B cell (primary cell): ENCODE measurements at regions not wholly inside any gene's neighbourhood (a gene's known extent, or its start where the extent isn't known, plus 50 kb on each side); places are given as distances from the start of the nearest gene placed in this dataset.

ENCODE experiments used
- ATAC-seq: fragments of 200-7000 bp; cut with Tn5 transposase; one replicate; pipeline ENCODE4 v1.10.0; 2021; ENCODE audit warnings: low read depth, mild to moderate bottlenecking, moderate number of reproducible peaks, moderate library complexity
- CTCF ChIA-PET: fragments of 350-600 bp; sonication (Branson Sonifier 250); formaldehyde crosslinking; loops from one replicate; lab custom pipeline; 2021; ENCODE audit warnings: antibody characterized with exemption, inconsistent platforms; lab: Charles Lee
- POLR2A ChIA-PET: fragments of 350-600 bp; sonication (Branson Sonifier 250); formaldehyde crosslinking; loops from one replicate; lab custom pipeline; 2021; ENCODE audit warnings: antibody characterized with exemption; lab: Charles Lee
- DNase-seq: peaks from one replicate; pipeline ENCODE4 v3.0.0; 2013
- H2AFZ ChIP-seq: 2 replicates; pipeline ENCODE4 v1.6.1; 2012; ENCODE audit warnings: mild to moderate bottlenecking, low read depth, low read length; ENCODE audit not compliant: insufficient read depth, poor library complexity, severe bottlenecking
- H3K27ac ChIP-seq, 2 donors: 1 replicate in 1 of 2; 2 replicates in 1 of 2; pipeline ENCODE4 v1.5.1; 2012 to 2013; ENCODE audit warnings: low read length in 2 of 2, mild to moderate bottlenecking in 2 of 2, moderate library complexity in 1 of 2
- H3K27me3 ChIP-seq, 4 experiments: fragments of 200-600 bp in 1 of 4; sonication (generic) in 1 of 4; replicated peaks in 1 of 4; 1 replicate in 2 of 4; 2 replicates in 2 of 4; pipeline versions ENCODE4 v1.6.1 to v1.7.0; 2013 to 2016; ENCODE audit warnings: low read length in 3 of 4, mild to moderate bottlenecking in 2 of 4, mixed read lengths in 1 of 4, moderate library complexity in 1 of 4; ENCODE audit not compliant: insufficient read depth in 4 of 4, control insufficient read depth in 3 of 4; ENCODE audit errors: control extremely low read depth in 1 of 4
- H3K36me3 ChIP-seq, 2 experiments: replicated peaks in 1 of 2; 1 replicate in 1 of 2; 2 replicates in 1 of 2; pipeline versions ENCODE4 v1.6.1 to v1.7.1; 2013; ENCODE audit warnings: low read length in 1 of 2; ENCODE audit not compliant: insufficient read depth in 2 of 2, control insufficient read depth in 1 of 2; ENCODE audit errors: control extremely low read depth in 1 of 2, extremely low read depth in 1 of 2
- H3K4me1 ChIP-seq, 2 donors: fragments of 200-600 bp in 1 of 2; sonication (generic) in 1 of 2; 1 replicate in 1 of 2; 2 replicates in 1 of 2; pipeline versions ENCODE4 v1.5.1 to v1.6.1; 2013 to 2017; ENCODE audit warnings: low read length in 2 of 2; ENCODE audit not compliant: control insufficient read depth in 2 of 2, insufficient read depth in 2 of 2
- H3K4me2 ChIP-seq: replicated peaks from 2 replicates; pipeline ENCODE3; 2012; ENCODE audit warnings: mild to moderate bottlenecking, low read depth, low read length; ENCODE audit not compliant: poor library complexity, severe bottlenecking
- H3K4me3 ChIP-seq, 5 experiments: fragments of 200-600 bp in 1 of 5; sonication (generic) in 1 of 5; 1 replicate in 3 of 5; 2 replicates in 2 of 5; pipeline versions ENCODE4 v1.5.1 to v1.7.0; 2011 to 2016; ENCODE audit warnings: low read length in 4 of 5, mild to moderate bottlenecking in 4 of 5, low read depth in 2 of 5, control low read depth in 1 of 5, moderate library complexity in 1 of 5; ENCODE audit not compliant: insufficient read depth in 1 of 5; ENCODE audit errors: control extremely low read depth in 1 of 5, extremely low read depth in 1 of 5
- H3K79me2 ChIP-seq: fragments of 200-600 bp; sonication (generic); one replicate; pipeline ENCODE4 v1.6.0; 2016; ENCODE audit warnings: low read length; ENCODE audit not compliant: control insufficient read depth, insufficient read depth
- H3K9ac ChIP-seq: fragments of 200-600 bp; sonication (generic); 2 replicates; pipeline ENCODE4 v1.6.1; 2017; ENCODE audit warnings: mild to moderate bottlenecking, low read length, moderate library complexity
- H3K9me3 ChIP-seq, 3 donors: one replicate each; pipeline versions ENCODE4 v1.6.1 to v1.7.1; 2013; ENCODE audit warnings: low read length in 2 of 3; ENCODE audit not compliant: control insufficient read depth in 2 of 3, insufficient read depth in 1 of 3; ENCODE audit errors: control extremely low read depth in 1 of 3
- H4K20me1 ChIP-seq: 2 replicates; pipeline ENCODE4 v1.6.0; 2012; ENCODE audit warnings: mild to moderate bottlenecking, low read length; ENCODE audit not compliant: insufficient read depth, control insufficient read depth, poor library complexity, severe bottlenecking
- H3K27ac Mint-ChIP-seq: one replicate; pipeline ENCODE4 v1.8.0; 2021; ENCODE audit warnings: mixed read lengths
- H3K27me3 Mint-ChIP-seq: one replicate; pipeline ENCODE4 v1.8.0; 2021; ENCODE audit warnings: mixed read lengths
- H3K4me1 Mint-ChIP-seq: one replicate; pipeline ENCODE4 v1.8.0; 2021; ENCODE audit warnings: mixed read lengths
- H3K4me3 Mint-ChIP-seq: one replicate; pipeline ENCODE4 v1.8.0; 2021; ENCODE audit warnings: mixed read lengths
- H3K9me3 Mint-ChIP-seq: one replicate; pipeline ENCODE4 v1.8.0; 2022; ENCODE audit warnings: mixed read lengths; ENCODE audit not compliant: insufficient read depth
- EZH2 ChIP-seq: IDR thresholded peaks from 2 replicates; pipeline ENCODE4 v1.6.1; 2012; ENCODE audit warnings: borderline replicate concordance, low read depth, mild to moderate bottlenecking, moderate library complexity, low read length; ENCODE audit not compliant: insufficient read depth, poor library complexity, severe bottlenecking
- WGBS: methylation state at CpG from one replicate; pipeline ENCODE4 v1.1.5; 2013; ENCODE audit warnings: missing lambda C conversion rate; ENCODE audit not compliant: insufficient coverage; 5-methylcytosine and 5-hydroxymethylcytosine counted together
- intact Hi-C: fragments of 100-400 bp; cut with micrococcal nuclease; formaldehyde crosslinking; loops from one replicate; pipeline ENCODE4 v1.10.0; 2022
- TF ChIP-seq, protein P1 (sequence below): fragments of 200-600 bp; IDR thresholded peaks from one replicate; pipeline ENCODE4 v1.8.0; 2022; ENCODE audit warnings: antibody characterized with exemption, mild to moderate bottlenecking

GRCh38 chr6:169935861-169936260 lies 184.4 kb downstream of the ERMARD start:
- no peak overlapping the region for H3K4me3 Mint-ChIP-seq
- ChIA-PET CTCF (no interaction called here), POLR2A (interaction anchor here (0.6 kb wide), 1 partner anchor 478 kb away, joined by 5 read pairs; no protein-coding TSS in a partner anchor)
- H3K9me3 Mint-ChIP-seq = no peaks in the 10 kb centered on the region
- H3K27ac Mint-ChIP-seq = no peak overlapping the region
- WGBS = 90% methylated on average over 8 of the region's 8 CpGs
- Histone ChIP-seq H3K9ac (no peak overlapping the region), H3K36me3 (no peaks in the 10 kb centered on the region), H3K79me2 (no peaks in the 10 kb centered on the region), H3K4me2 (no peak overlapping the region), H2AFZ (no peak overlapping the region), H3K4me1 (no peaks in the 10 kb centered on the region), H3K27me3 (peaks cover 0 to 3% (median 0%) of the 10 kb centered on the region in 4 experiments), H3K9me3 (no peaks in the 10 kb centered on the region), H4K20me1 (no peaks in the 10 kb centered on the region), H3K27ac (no peak overlapping the region), H3K4me3 (no peak overlapping the region)
- DNase-seq (no peak), ATAC-seq (no peak)
- peaks cover 11% of the 10 kb centered on the region for H3K27me3 Mint-ChIP-seq
- no peak for TF ChIP-seq EZH2
- TF ChIP-seq, protein P1, sequence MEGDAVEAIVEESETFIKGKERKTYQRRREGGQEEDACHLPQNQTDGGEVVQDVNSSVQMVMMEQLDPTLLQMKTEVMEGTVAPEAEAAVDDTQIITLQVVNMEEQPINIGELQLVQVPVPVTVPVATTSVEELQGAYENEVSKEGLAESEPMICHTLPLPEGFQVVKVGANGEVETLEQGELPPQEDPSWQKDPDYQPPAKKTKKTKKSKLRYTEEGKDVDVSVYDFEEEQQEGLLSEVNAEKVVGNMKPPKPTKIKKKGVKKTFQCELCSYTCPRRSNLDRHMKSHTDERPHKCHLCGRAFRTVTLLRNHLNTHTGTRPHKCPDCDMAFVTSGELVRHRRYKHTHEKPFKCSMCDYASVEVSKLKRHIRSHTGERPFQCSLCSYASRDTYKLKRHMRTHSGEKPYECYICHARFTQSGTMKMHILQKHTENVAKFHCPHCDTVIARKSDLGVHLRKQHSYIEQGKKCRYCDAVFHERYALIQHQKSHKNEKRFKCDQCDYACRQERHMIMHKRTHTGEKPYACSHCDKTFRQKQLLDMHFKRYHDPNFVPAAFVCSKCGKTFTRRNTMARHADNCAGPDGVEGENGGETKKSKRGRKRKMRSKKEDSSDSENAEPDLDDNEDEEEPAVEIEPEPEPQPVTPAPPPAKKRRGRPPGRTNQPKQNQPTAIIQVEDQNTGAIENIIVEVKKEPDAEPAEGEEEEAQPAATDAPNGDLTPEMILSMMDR = no peak
- intact Hi-C loops = no loop called here
- H3K4me1 Mint-ChIP-seq = no peaks in the 10 kb centered on the region

DNA sequence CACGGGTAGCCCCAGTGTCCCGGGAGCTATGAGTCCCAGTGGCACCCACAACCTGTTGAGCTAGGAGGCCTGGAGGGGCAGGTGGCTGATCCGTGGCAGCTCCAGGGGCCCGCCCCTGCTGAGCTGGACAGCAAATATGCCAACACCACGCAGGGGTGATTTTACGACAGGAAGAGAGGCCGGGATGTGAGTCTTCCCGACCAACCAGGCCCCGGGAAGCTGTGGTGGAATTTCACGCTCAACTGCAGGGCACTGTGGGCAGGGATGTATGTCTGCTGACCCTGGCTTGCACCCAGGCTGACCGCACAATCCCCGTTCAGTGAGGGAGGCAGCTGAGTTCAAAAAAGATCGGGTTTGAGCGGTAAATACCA lies 183.9 kb downstream of the ERMARD start:
- intact Hi-C loops = no loop called here
- Histone ChIP-seq H3K36me3 (no peaks in the 10 kb centered on the region), H3K9ac (no peak overlapping the region), H3K27me3 (peaks cover 0 to 3% (median 0%) of the 10 kb centered on the region in 4 experiments), H4K20me1 (no peaks in the 10 kb centered on the region), H3K27ac (no peak overlapping the region), H2AFZ (no peak overlapping the region), H3K4me3 (no peak overlapping the region), H3K9me3 (no peaks in the 10 kb centered on the region), H3K79me2 (no peaks in the 10 kb centered on the region), H3K4me2 (no peak overlapping the region), H3K4me1 (no peaks in the 10 kb centered on the region)
- no peak for DNase-seq
- 93% methylated on average over 14 of the region's 14 CpGs for WGBS
- ChIA-PET CTCF (no interaction called here), POLR2A (no interaction called here)
- no peak for ATAC-seq
- Mint-ChIP-seq H3K9me3 (no peaks in the 10 kb centered on the region), H3K27ac (no peak overlapping the region), H3K4me1 (no peaks in the 10 kb centered on the region), H3K4me3 (no peak overlapping the region), H3K27me3 (peaks cover 11% of the 10 kb centered on the region)
- TF ChIP-seq, protein P1 = no peak
- TF ChIP-seq EZH2 = no peak
